DMS53 treated with DMSO at 0.1 percent for 48 hours (cell line): ENCODE measurements at regions not wholly inside any gene's neighbourhood (a gene's known extent, or its start where the extent isn't known, plus 50 kb on each side); places are given as distances from the start of the nearest gene placed in this dataset.
"Not testable (repeated sequence)": the region's sequence is repeated elsewhere in the genome, so short reads cannot be mapped to it uniquely, and the experiment has no call there.

Experiments
- DNase-seq: peaks from one replicate; lab custom pipeline; 2025; ENCODE audit not compliant: unreplicated experiment; lab: John Stamatoyannopoulos, UW

DNA sequence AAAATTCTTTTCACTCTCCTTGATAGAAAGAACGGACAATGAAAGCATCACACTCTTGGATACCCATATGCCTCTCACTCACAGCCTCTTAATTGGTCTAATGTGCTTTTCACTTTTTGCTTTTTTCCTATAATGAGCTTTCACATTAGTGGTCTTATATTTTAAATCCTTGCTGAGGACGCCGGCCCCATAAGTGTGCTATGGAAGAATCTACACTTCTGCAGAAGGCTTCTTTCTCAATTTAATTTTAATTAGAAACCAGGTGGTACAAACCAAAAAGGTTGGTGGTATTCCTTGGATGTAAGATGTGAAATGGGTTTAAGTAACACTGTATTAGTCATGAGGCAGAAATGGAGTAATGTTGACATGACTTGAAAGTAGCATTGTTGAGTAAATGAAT lies 190.6 kb upstream of the NFIA start:
- DNase-seq, result no peak

DNA sequence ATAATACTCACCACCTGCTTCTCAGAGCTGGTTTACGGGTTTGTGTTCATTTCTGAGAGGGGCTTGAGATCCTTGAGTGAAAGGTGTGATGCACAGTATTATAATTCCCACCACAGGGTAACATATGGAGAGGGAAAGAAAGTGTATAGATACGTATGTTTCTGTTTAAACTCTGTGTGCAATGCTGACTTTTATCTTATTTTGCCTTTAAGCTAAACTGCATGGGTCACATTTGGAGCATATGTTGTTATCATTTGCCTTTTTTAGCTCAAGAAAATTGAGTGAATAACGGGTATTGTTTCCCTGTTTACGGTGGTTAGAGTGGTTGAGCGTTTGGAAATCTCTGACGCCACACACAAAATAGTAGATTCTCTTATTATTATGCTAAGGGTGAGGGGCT lies 191.1 kb upstream of the NFIA start:
- no peak for DNase-seq

DNA sequence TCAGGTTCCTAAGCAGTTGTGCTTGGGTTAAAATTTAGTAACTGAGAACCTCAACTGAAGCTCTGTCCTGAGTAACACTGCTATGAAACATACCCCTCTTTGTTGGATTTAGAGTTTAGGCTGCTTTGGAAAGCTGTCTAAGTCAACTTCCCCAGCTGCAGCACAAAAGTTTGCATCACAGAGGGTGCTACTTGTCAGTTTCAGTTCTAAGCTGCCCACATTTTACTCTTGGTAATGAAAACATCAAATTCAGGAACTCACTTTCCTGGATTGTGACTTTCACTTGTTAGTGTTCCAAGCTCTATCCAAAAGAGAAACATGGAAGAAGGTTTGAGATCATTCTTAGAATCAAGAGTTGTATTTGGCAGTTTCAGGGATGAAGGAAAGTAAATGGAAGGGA lies 191.7 kb upstream of the NFIA start:
- DNase-seq, result no peak

- no peak for DNase-seq
Measured at GRCh38 chr1:60889709-60890108, 192.7 kb upstream of the NFIA start.

GRCh38 chr1:60888126-60888525 lies 194.2 kb upstream of the NFIA start:
- no peak for DNase-seq

DNA sequence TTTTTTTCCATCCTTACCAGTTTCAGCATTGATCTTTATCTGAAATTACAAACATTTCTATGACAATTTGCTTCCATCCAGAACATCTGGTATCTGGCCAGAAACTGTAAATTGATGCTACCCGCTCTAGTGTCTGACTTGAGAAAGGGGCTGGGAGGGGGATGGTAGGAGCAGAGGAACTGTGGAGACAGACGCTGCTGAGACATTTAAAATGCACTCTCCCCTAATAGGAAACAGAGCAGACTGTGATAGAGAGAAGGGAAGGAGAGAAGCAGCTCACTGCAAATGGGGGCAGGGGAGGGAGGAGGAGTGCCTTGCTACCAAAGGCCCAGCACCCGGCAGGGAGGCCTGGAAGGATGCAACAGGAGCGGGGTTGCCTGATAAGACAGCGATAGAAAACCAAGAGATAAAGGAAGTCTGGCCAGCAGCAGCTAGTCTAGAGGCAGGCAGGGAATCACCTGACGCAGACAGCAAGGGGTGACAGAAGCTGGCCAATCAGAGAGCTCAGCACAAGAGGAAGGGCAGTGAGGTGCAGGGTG lies 195.5 kb upstream of the NFIA start:
- DNase-seq, result no peak

GRCh38 chr1:60886090-60886489 lies 196.3 kb upstream of the NFIA start:
- DNase-seq, result no peak

DNA sequence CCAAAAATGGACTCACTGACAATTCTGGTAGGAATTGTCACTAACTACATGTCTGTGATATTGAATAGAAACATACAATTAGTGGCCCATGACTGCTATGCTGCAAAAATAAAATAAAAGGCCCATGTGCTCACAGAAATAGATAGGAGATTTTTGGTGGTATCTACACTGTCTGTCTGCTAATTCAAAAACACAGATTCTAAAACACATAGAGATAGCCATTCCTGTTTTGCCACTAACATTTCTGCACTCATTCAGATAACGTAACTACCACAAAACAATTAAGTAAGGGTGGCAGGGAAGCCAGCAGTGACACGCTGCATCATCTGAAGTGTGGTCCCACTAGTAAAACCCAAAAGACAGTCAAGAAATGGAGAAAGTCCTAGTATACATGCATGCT lies 202.2 kb upstream of the NFIA start:
- DNase-seq, result no peak

GRCh38 chr1:60878323-60878722 lies 204.0 kb upstream of the NFIA start:
- DNase-seq, result no peak

DNA sequence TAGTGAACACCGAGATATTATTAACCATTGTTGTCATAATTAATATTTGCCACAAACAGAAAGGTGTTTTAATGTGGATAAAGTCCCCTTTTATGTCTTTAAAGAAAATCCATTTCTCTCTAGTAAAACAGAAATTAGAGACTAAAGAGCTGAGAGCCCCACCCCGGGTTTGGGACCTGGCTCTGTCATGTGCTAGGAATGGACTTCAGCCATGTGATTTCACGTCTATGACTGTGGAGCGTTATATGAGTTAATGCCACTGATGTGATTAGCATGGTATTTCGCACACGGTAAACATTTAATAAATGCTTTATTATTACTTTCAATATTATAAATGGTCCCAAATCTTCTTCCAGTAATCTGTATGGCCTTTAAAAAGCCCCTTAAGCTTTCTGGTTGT lies 205.0 kb upstream of the NFIA start:
- DNase-seq, result no peak

GRCh38 chr1:60876952-60877351 lies 205.4 kb upstream of the NFIA start:
- DNase-seq, result no peak

DNA sequence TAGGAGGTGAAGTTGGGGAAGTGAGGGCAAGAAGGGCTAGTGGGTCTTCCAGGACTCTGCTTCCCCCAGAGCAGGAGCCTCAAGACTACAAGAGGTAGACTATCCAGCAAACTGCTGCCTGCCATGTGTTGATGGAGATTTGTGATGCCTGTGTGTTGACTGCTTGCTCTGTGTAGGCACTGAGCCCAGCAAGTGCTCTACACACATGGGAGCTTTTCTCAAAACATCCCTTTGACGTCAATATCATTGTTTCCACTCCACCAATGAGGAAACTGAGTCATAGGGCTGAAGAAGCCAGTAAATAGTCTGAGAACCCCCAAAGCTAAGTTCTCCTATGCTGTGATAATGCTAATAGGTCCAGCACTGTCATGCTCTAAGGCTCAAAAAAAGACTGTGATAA lies 207.2 kb upstream of the NFIA start:
- DNase-seq, result no peak

- DNase-seq, result no peak
Measured at GRCh38 chr1:60874718-60875117, 207.6 kb upstream of the NFIA start.

- DNase-seq, result not testable (repeated sequence)
Measured at GRCh38 chr1:60873396-60873795, 209.0 kb upstream of the NFIA start.

DNA sequence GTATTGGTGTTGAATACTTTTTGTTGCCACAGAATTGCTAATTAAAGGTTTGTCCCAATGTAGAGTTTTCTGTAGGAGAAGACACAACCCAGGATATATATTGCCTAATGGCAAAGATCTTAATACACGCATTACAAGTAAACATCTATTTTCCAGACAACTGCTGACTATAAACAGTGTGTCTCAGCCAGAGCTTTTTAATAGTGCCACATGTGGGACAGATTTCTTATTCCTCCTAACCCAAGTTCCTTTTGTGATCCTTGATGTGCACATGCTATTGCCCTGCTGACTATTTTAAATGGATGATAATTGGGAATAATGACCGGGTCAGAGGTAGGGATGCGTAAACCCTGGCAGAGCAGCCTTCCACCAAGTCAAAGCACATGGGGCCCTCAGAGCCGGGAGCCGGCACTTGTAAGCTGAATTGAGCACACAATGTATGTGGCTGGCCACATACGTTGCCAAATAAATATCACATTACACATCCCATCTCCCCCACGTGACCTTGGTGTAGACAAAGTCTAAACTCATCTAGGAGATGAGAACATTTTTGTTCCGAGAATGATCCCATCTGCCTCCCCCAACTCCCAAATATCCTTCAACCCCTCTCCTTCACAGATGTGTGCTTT lies 209.8 kb upstream of the NFIA start:
- no peak for DNase-seq

DNA sequence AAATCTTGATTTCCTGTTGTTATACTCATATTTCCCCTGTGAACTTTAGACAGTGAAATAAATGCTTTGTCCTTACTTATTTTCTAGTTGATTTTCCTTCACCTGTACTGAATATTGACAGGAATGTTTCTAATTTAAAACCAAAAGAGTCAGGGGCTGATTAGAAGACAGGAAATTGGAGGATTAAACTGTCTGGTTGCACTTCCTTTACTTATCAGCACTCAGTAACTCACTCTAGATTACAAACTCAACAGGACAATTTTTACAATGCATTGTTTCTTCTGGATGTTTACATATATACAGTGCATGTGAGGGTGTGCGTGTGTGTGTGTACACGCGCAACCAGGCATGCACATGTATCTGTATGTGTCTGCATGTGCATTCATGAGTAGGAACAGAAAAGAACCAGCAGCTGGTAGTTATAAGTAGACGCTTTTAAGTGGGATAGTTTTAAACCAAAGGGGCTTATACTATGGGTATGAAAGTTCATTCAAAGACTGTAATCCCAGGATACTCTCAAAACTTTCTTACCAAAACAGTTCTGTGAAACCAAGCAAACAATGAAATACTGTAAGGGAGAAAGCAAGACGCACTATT lies 212.0 kb upstream of the NFIA start:
- DNase-seq, result no peak

DNA sequence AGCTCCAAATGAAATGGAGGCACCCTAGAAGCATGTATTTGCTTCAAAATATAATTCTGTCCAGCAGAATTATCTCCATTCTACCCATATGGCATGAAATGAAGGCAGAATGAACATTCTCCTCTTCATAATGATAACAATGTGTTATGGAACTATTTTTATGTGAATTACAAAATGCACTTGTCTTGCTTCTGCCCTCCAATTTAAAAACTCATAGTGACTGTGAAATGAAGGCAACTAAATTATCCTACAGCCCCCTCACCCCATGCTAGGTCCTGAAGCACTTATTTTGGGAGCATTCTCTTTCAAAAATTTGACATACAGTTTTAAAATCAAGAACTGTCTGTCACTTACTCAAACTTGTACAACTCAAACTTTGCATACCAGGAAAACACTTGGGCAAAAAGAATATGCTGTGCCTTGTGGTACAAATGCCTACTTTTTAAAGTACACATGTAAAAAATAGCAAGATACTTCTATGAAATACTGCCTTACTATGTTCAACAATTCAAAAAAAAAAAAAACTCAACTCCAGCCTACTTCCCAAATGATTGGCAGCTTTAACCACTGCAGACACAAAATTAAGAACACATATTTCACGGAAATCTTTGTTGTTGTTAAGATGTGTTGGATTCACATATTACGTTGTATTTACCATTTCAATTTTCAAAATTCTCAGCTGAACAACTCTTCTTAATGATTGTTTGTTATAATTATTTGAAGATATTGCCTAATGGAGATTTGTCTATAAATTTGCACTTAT lies 213.3 kb upstream of the NFIA start:
- DNase-seq, result no peak

DNA sequence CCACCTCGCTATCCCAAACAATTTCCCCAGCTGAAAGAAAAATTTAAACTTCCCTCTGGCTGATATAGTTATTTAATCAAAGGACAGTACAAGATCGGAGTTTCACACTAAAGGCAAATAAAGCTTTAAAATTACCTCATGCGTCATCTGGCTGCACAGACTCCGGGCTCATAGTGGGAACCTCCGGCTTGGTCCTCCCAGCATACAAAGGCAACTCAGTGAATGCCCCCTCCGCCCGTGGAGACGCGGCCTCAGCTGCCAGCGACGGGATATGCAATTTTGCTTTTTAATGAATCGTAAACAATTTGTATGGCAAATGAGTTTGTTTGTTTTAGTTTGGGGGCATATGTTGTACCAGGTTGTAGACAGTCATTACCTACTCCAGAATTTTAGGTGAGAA lies 214.6 kb upstream of the NFIA start:
- DNase-seq, result no peak

- peak; percentile 13 for DNase-seq
Measured at GRCh38 chr1:60866917-60867531, 215.3 kb upstream of the NFIA start.

GRCh38 chr1:60866226-60866900 lies 216.0 kb upstream of the NFIA start:
- DNase-seq, result no peak

- no peak for DNase-seq
Measured at GRCh38 chr1:60865166-60865565, 217.2 kb upstream of the NFIA start.
